AG08395 (cell line): ENCODE measurements at regions not wholly inside any gene's neighbourhood (a gene's known extent, or its start where the extent isn't known, plus 50 kb on each side); places are given as distances from the start of the nearest gene placed in this dataset.
"Not testable (repeated sequence)": the region's sequence is repeated elsewhere in the genome, so short reads cannot be mapped to it uniquely, and the experiment has no call there.

Source experiments
- DNase-seq: peaks from one replicate; pipeline ENCODE4 v3.0.0; 2012; ENCODE audit warnings: mixed read lengths, low spot score

- no peak for DNase-seq
Measured at GRCh38 chr1:80170811-80171485, 1164.4 kb upstream of the ADGRL4 start.

GRCh38 chr1:80164150-80164549 lies 1157.6 kb upstream of the ADGRL4 start:
- no peak for DNase-seq

GRCh38 chr1:80163686-80164085 lies 1157.2 kb upstream of the ADGRL4 start:
- DNase-seq, result no peak

- DNase-seq, result no peak
Measured at GRCh38 chr1:80158771-80159170, 1152.2 kb upstream of the ADGRL4 start.

GRCh38 chr1:80158266-80158665 lies 1151.7 kb upstream of the ADGRL4 start:
- DNase-seq, result no peak

- no peak for DNase-seq
Measured at GRCh38 chr1:80155371-80155770, 1148.8 kb upstream of the ADGRL4 start.

- no peak for DNase-seq
Measured at GRCh38 chr1:80154176-80154575, 1147.6 kb upstream of the ADGRL4 start.

- no peak for DNase-seq
Measured at GRCh38 chr1:80153762-80154161, 1147.2 kb upstream of the ADGRL4 start.

- DNase-seq, result no peak
Measured at GRCh38 chr1:80143361-80143760, 1136.8 kb upstream of the ADGRL4 start.

GRCh38 chr1:80137946-80138602 lies 1131.5 kb upstream of the ADGRL4 start:
- not testable (repeated sequence) for DNase-seq

GRCh38 chr1:80113168-80114038 lies 1106.9 kb upstream of the ADGRL4 start:
- no peak for DNase-seq

- DNase-seq, result no peak
Measured at GRCh38 chr1:80101159-80101558, 1094.6 kb upstream of the ADGRL4 start.

- no peak for DNase-seq
Measured at GRCh38 chr1:80099713-80100112, 1093.2 kb upstream of the ADGRL4 start.

GRCh38 chr1:80085067-80085466 lies 1078.5 kb upstream of the ADGRL4 start:
- no peak for DNase-seq

- DNase-seq, result no peak
Measured at GRCh38 chr1:80083892-80084291, 1077.4 kb upstream of the ADGRL4 start.

- DNase-seq, result no peak
Measured at GRCh38 chr1:80076469-80076868, 1069.9 kb upstream of the ADGRL4 start.

- no peak for DNase-seq
Measured at GRCh38 chr1:80075351-80075750, 1068.8 kb upstream of the ADGRL4 start.

GRCh38 chr1:80072563-80072962 lies 1066.0 kb upstream of the ADGRL4 start:
- no peak for DNase-seq

GRCh38 chr1:80066060-80066459 lies 1059.5 kb upstream of the ADGRL4 start:
- DNase-seq, result peak; percentile 6

- DNase-seq, result no peak
Measured at GRCh38 chr1:80064524-80064923, 1058.0 kb upstream of the ADGRL4 start.

- no peak for DNase-seq
Measured at GRCh38 chr1:80059940-80060339, 1053.4 kb upstream of the ADGRL4 start.

GRCh38 chr1:80056179-80056578 lies 1049.6 kb upstream of the ADGRL4 start:
- no peak for DNase-seq

- DNase-seq, result no peak
Measured at GRCh38 chr1:80054129-80054528, 1047.6 kb upstream of the ADGRL4 start.
